CD4-positive, alpha-beta T cell (primary cell): ENCODE measurements at regions not wholly inside any gene's neighbourhood (a gene's known extent, or its start where the extent isn't known, plus 50 kb on each side); places are given as distances from the start of the nearest gene placed in this dataset.

ENCODE experiments used
- ATAC-seq: fragments of 200-7000 bp; cut with Tn5 transposase; one replicate; pipeline ENCODE4 v1.10.0; 2022; ENCODE audit warnings: mild to moderate bottlenecking; ENCODE audit not compliant: poor library complexity
- CTCF ChIA-PET: fragments of 350-600 bp; sonication (Branson Sonifier 250); formaldehyde crosslinking; loops from one replicate; lab custom pipeline; 2021; ENCODE audit warnings: antibody characterized with exemption, inconsistent platforms; lab: Charles Lee
- POLR2A ChIA-PET: fragments of 350-600 bp; sonication (Branson Sonifier 250); formaldehyde crosslinking; loops from one replicate; lab custom pipeline; 2021; ENCODE audit warnings: antibody characterized with exemption, inconsistent platforms; lab: Charles Lee
- DNase-seq, 14 experiments: peaks; one replicate each; pipeline ENCODE4 v3.0.0-alpha.2; 2013 to 2020; ENCODE audit warnings: mixed read lengths in 2 of 14
- H3K27ac ChIP-seq, 2 donors: one replicate each; pipeline versions ENCODE4 v1.5.1 to v1.7.0; 2013; ENCODE audit warnings: low read length in 2 of 2, low read depth in 1 of 2, mild to moderate bottlenecking in 1 of 2
- H3K27me3 ChIP-seq, 2 experiments: 1 replicate in 1 of 2; 2 replicates in 1 of 2; pipeline versions ENCODE4 v1.6.1 to v1.7.0; 2013; ENCODE audit warnings: low read length in 2 of 2, control low read depth in 1 of 2, mild to moderate bottlenecking in 1 of 2, moderate library complexity in 1 of 2; ENCODE audit not compliant: insufficient read depth in 2 of 2, control insufficient read depth in 1 of 2
- H3K36me3 ChIP-seq: one replicate; pipeline ENCODE4 v1.6.1; 2013; ENCODE audit warnings: low read length, control low read depth; ENCODE audit not compliant: insufficient read depth
- H3K4me1 ChIP-seq: one replicate; pipeline ENCODE4 v1.6.1; 2013; ENCODE audit warnings: low read length, control low read depth; ENCODE audit not compliant: insufficient read depth
- H3K4me3 ChIP-seq: one replicate; pipeline ENCODE4 v1.5.1; 2013; ENCODE audit warnings: mild to moderate bottlenecking, low read length, moderate library complexity
- H3K9me3 ChIP-seq, 2 experiments: 1 replicate in 1 of 2; 2 replicates in 1 of 2; pipeline versions ENCODE4 v1.6.1 to v1.7.0; 2013; ENCODE audit warnings: low read length in 2 of 2, mild to moderate bottlenecking in 2 of 2, control low read depth in 1 of 2, moderate library complexity in 1 of 2; ENCODE audit not compliant: control insufficient read depth in 1 of 2, insufficient read depth in 1 of 2
- H3K27ac Mint-ChIP-seq: one replicate; pipeline ENCODE4 v1.8.0; 2020; ENCODE audit warnings: mixed read lengths
- H3K27me3 Mint-ChIP-seq: one replicate; pipeline ENCODE4 v1.8.0; 2021; ENCODE audit warnings: mixed read lengths
- H3K36me3 Mint-ChIP-seq: one replicate; pipeline ENCODE4 v1.8.0; 2021; ENCODE audit warnings: low read depth, mixed read lengths
- H3K4me1 Mint-ChIP-seq: one replicate; pipeline ENCODE4 v1.8.0; 2021; ENCODE audit warnings: low read depth, mixed read lengths
- H3K4me3 Mint-ChIP-seq: one replicate; pipeline ENCODE4 v1.8.0; 2020; ENCODE audit warnings: mild to moderate bottlenecking, mixed read lengths
- H3K9me3 Mint-ChIP-seq: one replicate; pipeline ENCODE4 v1.8.0; 2020; ENCODE audit warnings: mixed read lengths
- intact Hi-C, 2 experiments: fragments of 100-400 bp; cut with DNase I in 1 of 2; cut with micrococcal nuclease in 1 of 2; formaldehyde crosslinking; loops; one replicate each; pipeline versions ENCODE4 v1.15.1 to v1.9.0; 2023 to 2025; cut with DNase I, micrococcal nuclease
- TF ChIP-seq, protein P1 (sequence below): fragments of 200-600 bp; IDR thresholded peaks from one replicate; pipeline ENCODE4 v1.8.0; 2022; ENCODE audit warnings: antibody characterized with exemption, mild to moderate bottlenecking

DNA sequence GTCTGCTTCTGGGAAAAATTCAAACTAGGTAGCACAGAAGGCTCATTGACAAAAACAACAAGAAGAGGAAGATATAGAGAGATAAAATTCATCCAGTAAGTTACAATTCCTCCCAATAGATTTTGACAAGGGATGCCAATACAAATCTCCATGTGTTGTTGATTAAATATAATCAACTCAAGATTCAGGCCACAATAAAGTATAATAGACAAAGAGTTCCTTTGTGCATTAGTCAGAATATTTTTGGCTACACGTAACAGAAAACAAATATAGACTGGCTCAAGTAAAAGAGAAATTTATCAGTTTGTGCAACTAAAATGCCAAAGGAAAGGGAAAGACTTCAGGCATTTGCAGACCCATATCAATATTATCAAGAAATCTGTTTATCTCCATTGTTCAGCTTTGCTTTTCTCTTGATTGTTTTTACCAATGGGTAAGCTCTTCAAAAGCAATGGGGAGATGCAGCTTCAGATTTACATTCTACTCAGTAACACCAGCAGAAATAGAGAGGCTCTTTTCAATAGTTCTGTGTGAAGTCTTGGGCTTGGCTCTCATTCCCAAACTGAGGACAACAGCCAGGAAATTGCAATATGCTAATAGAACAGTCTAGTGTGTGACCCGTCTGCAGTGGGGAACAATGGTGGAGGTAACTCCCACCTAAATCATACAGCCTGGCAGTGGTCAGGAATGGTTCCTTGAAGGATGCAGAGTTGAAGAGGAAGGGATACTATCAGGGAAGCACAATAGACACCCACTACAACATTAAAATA lies 77.6 kb upstream of the PROK2 start:
- no peak overlapping the region for H3K4me3 Mint-ChIP-seq
- Histone ChIP-seq H3K36me3 (no peaks in the 10 kb centered on the region), H3K27ac (no peak overlapping the region), H3K4me3 (no peak overlapping the region), H3K27me3 (peaks cover 0 to 13% of the 10 kb centered on the region in 2 experiments), H3K9me3 (no peaks in the 10 kb centered on the region), H3K4me1 (peaks cover 5% of the 10 kb centered on the region)
- TF ChIP-seq, protein P1, sequence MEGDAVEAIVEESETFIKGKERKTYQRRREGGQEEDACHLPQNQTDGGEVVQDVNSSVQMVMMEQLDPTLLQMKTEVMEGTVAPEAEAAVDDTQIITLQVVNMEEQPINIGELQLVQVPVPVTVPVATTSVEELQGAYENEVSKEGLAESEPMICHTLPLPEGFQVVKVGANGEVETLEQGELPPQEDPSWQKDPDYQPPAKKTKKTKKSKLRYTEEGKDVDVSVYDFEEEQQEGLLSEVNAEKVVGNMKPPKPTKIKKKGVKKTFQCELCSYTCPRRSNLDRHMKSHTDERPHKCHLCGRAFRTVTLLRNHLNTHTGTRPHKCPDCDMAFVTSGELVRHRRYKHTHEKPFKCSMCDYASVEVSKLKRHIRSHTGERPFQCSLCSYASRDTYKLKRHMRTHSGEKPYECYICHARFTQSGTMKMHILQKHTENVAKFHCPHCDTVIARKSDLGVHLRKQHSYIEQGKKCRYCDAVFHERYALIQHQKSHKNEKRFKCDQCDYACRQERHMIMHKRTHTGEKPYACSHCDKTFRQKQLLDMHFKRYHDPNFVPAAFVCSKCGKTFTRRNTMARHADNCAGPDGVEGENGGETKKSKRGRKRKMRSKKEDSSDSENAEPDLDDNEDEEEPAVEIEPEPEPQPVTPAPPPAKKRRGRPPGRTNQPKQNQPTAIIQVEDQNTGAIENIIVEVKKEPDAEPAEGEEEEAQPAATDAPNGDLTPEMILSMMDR: no peak
- ATAC-seq (no peak), DNase-seq (no peak)
- H3K4me1 Mint-ChIP-seq: peaks cover 6% of the 10 kb centered on the region
- intact Hi-C loops: no loop called here
- no peaks in the 10 kb centered on the region for H3K9me3 Mint-ChIP-seq
- peaks cover 31% of the 10 kb centered on the region for H3K27me3 Mint-ChIP-seq
- no peaks in the 10 kb centered on the region for H3K36me3 Mint-ChIP-seq
- H3K27ac Mint-ChIP-seq: no peak overlapping the region
- POLR2A ChIA-PET: no interaction called here
- CTCF ChIA-PET: interaction anchor here (0.7 to 1.1 kb wide), 2 partner anchors 13 to 133 kb away, joined by 3 read pairs; no protein-coding TSS in a partner anchor

DNA sequence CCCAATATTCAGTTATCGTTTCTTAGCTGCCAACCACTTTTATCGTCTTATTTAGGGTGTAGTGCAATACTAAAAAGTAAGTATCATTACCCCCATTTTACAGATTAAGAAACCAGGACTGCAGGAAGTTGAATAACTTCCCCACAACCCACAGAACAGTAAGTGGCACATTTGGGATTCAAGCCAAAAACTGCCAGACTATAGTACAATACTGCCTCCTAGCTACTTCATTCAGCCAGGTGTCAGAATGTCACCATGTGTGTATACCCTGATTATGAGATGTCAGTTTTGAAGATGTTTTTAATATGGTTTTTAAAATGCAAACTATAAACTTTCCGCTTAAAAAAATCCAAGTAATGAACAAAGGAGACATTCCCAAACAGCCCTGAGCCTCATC lies 74.2 kb upstream of the PROK2 start:
- no peaks in the 10 kb centered on the region for H3K9me3 Mint-ChIP-seq
- H3K36me3 Mint-ChIP-seq: no peaks in the 10 kb centered on the region
- POLR2A ChIA-PET: interaction anchor here (1.0 kb wide), 1 partner anchor 130 kb away, joined by 3 read pairs; no protein-coding TSS in a partner anchor

DNA sequence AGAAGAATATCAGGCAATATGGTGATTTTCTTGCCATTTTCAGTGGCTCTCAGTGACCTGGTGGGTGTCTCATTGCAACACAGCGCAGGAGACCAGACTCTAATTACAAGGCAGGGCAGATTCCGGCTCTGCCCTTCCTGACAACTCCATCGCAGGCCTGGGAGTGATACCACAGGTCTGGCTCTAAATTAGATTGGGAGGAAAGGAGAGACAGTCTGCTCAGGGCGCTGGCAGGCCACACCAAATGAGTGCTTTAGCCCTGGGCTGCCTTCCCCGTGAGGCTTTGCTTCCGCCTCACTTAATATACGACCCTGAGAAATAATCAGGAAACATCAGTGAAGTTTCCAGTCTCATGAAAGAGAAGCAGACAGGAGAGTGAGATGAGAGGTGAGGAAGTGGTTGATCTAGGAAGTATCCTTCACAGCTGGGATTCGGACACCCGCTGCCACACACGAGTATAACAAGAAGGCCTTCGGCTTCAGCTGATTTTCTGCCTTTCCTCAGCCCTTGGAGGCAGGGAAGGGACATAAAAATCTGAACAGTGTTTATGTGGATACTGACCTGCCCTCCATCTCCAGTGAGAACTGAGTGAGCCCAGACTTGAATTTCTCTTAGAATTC lies 73.7 kb upstream of the PROK2 start:
- ChIA-PET POLR2A (interaction anchor here (1.0 to 1.2 kb wide), 2 partner anchors 129 to 148 kb away, joined by 3 read pairs; no protein-coding TSS in a partner anchor), CTCF (interaction anchor here (1.0 to 1.8 kb wide), 7 partner anchors 17 to 147 kb away, joined by 3 to 10 read pairs (median 3); no protein-coding TSS in a partner anchor)
- intact Hi-C loops: loop anchor here (1.0 to 10.0 kb wide), 4 partner anchors 126 to 1314 kb away; no protein-coding TSS in a partner anchor
- no peak overlapping the region for H3K27ac ChIP-seq
- Mint-ChIP-seq H3K9me3 (no peaks in the 10 kb centered on the region), H3K27ac (no peak overlapping the region), H3K4me3 (no peak overlapping the region), H3K4me1 (peaks cover 6% of the 10 kb centered on the region), H3K36me3 (no peaks in the 10 kb centered on the region), H3K27me3 (peaks cover 22% of the 10 kb centered on the region)
- no peaks in the 10 kb centered on the region for H3K36me3 ChIP-seq
- DNase-seq: no peak
- H3K9me3 ChIP-seq: no peaks in the 10 kb centered on the region
- no peak for ATAC-seq
- peaks cover 0 to 7% of the 10 kb centered on the region in 2 experiments for H3K27me3 ChIP-seq
- no peak overlapping the region for H3K4me3 ChIP-seq
- TF ChIP-seq, protein P1: no peak
- H3K4me1 ChIP-seq: peaks cover 5% of the 10 kb centered on the region

More for the DNA sequence above, 74.2 kb upstream of the PROK2 start:
- peaks cover 25% of the 10 kb centered on the region for H3K27me3 Mint-ChIP-seq
- H3K27ac Mint-ChIP-seq: no peak overlapping the region
- peaks cover 0 to 7% of the 10 kb centered on the region in 2 experiments for H3K27me3 ChIP-seq
- peak; percentile 82 for ATAC-seq
- H3K4me3 Mint-ChIP-seq: no peak overlapping the region
- no peaks in the 10 kb centered on the region for H3K9me3 ChIP-seq
- CTCF ChIA-PET: interaction anchor here (1.0 to 1.8 kb wide), 8 partner anchors 17 to 148 kb away, joined by 3 to 10 read pairs (median 3); no protein-coding TSS in a partner anchor
- TF ChIP-seq, protein P1: peak; percentile 66
- H3K4me1 Mint-ChIP-seq: peaks cover 6% of the 10 kb centered on the region
- no peaks in the 10 kb centered on the region for H3K36me3 ChIP-seq
- peaks cover 5% of the 10 kb centered on the region for H3K4me1 ChIP-seq
- DNase-seq: peak in 5 of 14 experiments; percentile 8 to 79 (median 73)
- intact Hi-C loops: loop anchor here (1.0 to 10.0 kb wide), 4 partner anchors 127 to 1314 kb away; no protein-coding TSS in a partner anchor
- H3K4me3 ChIP-seq: no peak overlapping the region
- H3K27ac ChIP-seq: no peak overlapping the region
